ENCODE measurements at regions not wholly inside any gene's neighbourhood (a gene's known extent, or its start where the extent isn't known, plus 50 kb on each side); places are given as distances from the start of the nearest gene placed in this dataset.
"Not testable (repeated sequence)": the region's sequence is repeated elsewhere in the genome, so short reads cannot be mapped to it uniquely, and the experiment has no call there.

DNA sequence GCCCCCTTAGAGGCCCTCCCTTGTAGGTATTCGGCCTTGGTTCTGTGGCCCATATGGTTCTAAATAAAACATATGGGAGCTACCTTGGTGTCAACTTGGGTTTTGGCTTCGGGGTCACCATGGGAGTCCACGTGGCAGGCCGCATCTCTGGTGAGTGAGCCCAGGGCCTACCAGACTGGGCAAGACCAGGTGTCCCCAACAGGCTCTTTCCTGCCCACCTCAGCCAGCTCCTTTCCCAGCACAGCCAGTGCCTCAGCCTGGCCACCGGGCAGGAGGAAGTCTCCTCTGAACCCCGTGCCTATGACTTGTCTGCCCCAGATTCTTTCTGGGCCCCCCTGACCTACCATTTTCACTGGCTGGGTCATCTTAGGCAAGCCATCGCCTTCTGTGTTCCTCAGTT, 268.8 kb upstream of the TEKT4 start:
- ChIA-PET CTCF (no interaction called here), POLR2A (ENCODE audit: low non-redundant PET) (no interaction called here)
- DNase-seq (ENCODE audit: low spot score) = no peak
- H3K27ac ChIP-seq = no peak overlapping the region
- TF ChIP-seq, protein P1, sequence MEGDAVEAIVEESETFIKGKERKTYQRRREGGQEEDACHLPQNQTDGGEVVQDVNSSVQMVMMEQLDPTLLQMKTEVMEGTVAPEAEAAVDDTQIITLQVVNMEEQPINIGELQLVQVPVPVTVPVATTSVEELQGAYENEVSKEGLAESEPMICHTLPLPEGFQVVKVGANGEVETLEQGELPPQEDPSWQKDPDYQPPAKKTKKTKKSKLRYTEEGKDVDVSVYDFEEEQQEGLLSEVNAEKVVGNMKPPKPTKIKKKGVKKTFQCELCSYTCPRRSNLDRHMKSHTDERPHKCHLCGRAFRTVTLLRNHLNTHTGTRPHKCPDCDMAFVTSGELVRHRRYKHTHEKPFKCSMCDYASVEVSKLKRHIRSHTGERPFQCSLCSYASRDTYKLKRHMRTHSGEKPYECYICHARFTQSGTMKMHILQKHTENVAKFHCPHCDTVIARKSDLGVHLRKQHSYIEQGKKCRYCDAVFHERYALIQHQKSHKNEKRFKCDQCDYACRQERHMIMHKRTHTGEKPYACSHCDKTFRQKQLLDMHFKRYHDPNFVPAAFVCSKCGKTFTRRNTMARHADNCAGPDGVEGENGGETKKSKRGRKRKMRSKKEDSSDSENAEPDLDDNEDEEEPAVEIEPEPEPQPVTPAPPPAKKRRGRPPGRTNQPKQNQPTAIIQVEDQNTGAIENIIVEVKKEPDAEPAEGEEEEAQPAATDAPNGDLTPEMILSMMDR (conservative IDR thresholded peaks at IDR 0.05; ENCODE audit: low read depth) = no peak

DNA sequence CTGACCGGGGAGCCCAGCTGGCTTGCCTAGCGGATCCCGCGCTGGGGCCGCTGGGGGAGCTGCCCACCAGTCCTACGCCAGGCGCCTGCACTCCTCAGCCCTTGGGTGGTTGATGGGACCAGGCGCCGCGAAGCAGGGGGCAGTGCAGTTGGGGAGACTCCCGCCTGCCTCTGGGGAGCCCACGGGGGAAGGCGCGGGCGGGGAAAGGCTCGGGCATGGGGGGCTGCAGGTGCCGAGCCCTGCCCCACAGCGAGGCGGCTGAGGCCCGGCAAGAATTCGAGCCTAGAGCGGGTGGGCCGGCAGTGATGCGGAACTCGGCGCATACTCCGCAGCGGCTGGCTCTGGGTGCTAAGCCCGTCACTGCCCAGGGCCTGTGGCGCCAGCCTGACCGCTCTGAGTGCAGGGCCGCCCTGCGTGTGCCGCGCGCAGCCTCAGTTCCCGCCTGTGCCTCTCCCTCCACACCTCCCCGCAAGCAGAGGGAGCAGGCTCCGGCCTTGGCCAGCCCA, 249.1 kb upstream of the TEKT4 start:
- TF ChIP-seq, protein P1 (conservative IDR thresholded peaks at IDR 0.05; ENCODE audit: low read depth) = no peak
- POLR2A ChIA-PET (ENCODE audit: low non-redundant PET) = no interaction called here
- DNase-seq (ENCODE audit: low spot score) = no peak
- H3K27ac ChIP-seq = no peak overlapping the region
- CTCF ChIA-PET = no interaction called here

DNA sequence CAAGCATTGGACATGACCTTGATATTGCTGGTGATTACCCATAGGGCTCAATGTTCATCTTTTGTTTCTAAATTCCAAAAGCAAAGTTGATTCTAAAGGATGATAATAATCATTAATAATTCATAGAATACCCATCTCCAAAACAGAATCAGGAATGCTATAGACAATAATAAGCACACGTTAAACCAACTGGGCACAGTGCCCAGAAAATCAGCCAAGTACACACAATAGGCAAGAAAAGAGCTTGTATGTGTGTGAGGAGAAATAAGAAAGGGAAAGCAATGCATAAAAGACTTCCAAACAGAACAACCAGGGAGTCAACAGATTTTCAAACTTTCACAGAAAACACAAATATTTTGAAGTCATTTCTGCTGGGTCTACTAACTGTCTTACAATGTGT, 242.3 kb upstream of the TEKT4 start:
- DNase-seq (ENCODE audit: low spot score); CTCF ChIA-PET; H3K27ac ChIP-seq; POLR2A ChIA-PET (ENCODE audit: low non-redundant PET): not testable (repeated sequence)

DNA sequence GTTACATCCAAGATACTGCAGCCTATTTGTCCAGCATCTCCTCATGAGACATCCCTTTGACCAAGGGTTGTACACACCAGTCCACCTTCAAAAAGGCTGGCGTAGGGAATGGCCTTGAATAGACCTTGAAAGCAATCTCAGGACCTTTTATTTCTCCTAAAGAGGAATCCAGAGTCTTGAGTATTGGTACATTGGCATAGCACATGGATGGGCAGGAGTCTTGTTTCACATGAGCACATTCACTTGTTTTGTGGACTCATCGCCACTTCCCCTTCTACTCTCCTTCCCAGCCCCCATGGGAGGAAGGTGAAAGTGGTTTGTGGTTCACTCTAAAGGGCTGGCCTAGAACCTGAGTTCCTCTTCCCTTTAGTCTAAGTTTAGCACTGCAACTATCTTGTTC, 229.8 kb upstream of the TEKT4 start:
- DNase-seq (ENCODE audit: low spot score); POLR2A ChIA-PET (ENCODE audit: low non-redundant PET); H3K27ac ChIP-seq; CTCF ChIA-PET: not testable (repeated sequence)

DNA sequence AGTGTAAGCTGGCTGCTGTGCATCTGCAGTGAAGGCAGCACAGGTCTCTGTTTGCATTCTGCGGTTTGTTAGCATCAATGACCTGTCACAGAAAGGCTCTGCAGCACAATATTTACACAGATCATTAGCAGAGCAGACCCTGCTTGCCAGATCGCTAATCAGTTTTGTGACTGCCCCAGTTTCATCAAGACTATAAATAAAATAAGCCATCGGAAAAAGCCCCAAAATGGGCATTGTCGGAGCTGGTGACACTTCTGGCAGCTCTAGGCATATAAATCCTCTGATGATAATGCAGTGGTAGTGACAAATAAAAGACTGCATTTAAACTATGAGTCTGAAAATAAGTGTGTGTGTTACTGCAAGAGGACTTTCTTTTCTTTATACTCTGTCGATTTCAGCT, 219.1 kb upstream of the TEKT4 start:
- POLR2A ChIA-PET (ENCODE audit: low non-redundant PET); DNase-seq (ENCODE audit: low spot score); CTCF ChIA-PET; H3K27ac ChIP-seq: not testable (repeated sequence)

DNA sequence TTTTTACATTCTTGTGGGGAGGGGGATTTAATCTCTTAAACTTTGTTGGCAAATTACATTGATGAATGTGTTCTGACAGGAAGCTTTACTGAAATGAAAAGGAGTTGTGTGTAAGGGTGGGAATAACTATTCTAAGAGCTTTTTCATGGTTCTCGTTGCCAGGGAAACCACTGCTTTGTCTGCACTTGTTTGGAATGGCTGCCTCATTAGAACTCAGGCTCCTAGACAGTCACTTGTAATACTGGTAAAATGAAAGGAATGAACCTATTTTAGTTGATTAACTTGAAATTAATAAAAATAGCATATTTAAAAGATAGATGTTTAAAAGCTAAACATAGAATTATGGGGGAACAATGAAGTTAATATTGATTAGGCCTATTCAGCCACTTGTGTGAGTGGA, 201.4 kb upstream of the TEKT4 start:
- DNase-seq (ENCODE audit: low spot score); CTCF ChIA-PET; H3K27ac ChIP-seq; POLR2A ChIA-PET (ENCODE audit: low non-redundant PET): not testable (repeated sequence)

DNA sequence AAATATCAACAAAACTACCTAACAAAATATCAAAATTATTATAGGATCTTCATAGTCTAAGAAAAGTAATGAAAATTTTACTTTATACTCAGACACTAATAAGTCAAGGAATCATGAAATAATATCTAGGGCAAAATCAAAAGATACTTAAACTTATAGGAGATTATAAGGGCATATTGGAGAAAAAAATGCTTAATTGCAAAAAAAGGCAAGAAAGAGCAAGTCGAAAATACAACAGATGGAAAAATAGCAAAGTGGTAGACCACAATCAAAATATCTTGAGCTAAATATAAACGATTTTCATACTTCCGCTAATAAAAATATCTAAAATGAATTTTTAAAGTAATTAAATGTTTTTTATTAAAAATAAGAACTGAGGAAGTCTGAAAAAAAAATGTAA, 177.0 kb upstream of the TEKT4 start:
- DNase-seq (ENCODE audit: low spot score); H3K27ac ChIP-seq; POLR2A ChIA-PET (ENCODE audit: low non-redundant PET); CTCF ChIA-PET: not testable (repeated sequence)

DNA sequence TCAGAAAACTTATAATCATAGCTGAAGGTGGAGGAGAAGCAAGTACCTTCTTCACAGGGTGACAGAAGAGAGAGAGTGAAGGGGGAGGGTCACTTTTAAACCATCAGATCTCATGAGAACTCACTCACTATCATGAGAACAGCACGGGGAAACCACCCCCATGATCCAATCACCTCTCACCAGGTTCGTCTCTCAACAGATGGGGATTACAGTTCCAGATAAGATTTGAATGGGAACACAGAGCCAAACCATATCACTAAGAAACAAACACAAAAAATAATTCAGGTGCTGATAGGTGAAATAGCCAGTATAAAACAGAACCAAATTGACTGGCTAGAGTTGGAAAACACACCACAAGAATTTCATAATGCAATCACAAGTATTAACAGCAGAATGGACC, 162.2 kb upstream of the TEKT4 start:
- CTCF ChIA-PET; POLR2A ChIA-PET (ENCODE audit: low non-redundant PET); H3K27ac ChIP-seq; DNase-seq (ENCODE audit: low spot score): not testable (repeated sequence)

DNA sequence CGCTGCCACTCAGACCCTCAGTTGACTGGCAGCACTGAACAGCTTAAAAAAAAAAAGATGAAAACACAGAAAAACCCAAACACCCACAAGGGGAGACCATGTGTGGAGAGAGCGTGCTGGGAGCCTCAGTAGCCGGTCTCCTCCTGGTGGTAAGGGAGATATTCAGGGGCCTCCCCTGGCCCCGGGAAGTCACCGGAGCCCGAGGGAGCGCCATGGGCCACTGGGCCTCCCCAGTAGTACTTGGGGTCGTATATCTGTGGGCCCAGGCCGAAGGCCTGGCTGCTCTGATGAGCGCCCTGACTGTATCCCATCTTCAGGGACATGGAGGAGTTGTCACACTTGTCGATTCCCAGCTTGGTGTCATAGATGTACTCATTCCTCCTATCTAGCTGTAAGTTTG, 145.7 kb upstream of the TEKT4 start:
- POLR2A ChIA-PET (ENCODE audit: low non-redundant PET) = no interaction called here

DNA sequence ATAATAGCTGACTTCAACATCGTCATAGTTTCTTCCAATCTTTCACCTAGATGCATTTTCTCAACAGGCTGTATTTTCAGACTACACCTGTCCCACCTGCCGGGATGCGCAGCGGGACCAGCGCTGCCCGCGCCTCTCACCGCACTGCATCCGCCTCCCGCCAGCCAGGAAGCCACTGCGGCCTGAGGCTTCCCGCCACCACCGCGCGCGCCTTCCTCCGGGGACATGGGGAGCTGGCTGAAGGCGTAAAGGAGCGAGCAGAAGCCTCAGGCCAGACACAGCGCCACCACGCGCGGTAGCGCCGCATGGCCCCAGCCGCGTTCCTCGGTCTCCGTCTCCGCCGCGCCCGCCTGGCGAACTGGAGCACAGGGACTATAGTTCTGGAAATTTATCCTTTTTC, 135.7 kb upstream of the TEKT4 start:
- H3K27ac ChIP-seq; CTCF ChIA-PET; DNase-seq (ENCODE audit: low spot score); POLR2A ChIA-PET (ENCODE audit: low non-redundant PET): not testable (repeated sequence)

More for the DNA sequence above, 145.7 kb upstream of the TEKT4 start:
- no peak for DNase-seq (ENCODE audit: low spot score)
- CTCF ChIA-PET = no interaction called here
- TF ChIP-seq, protein P1 (conservative IDR thresholded peaks at IDR 0.05; ENCODE audit: low read depth) = no peak
- no peak overlapping the region for H3K27ac ChIP-seq

DNA sequence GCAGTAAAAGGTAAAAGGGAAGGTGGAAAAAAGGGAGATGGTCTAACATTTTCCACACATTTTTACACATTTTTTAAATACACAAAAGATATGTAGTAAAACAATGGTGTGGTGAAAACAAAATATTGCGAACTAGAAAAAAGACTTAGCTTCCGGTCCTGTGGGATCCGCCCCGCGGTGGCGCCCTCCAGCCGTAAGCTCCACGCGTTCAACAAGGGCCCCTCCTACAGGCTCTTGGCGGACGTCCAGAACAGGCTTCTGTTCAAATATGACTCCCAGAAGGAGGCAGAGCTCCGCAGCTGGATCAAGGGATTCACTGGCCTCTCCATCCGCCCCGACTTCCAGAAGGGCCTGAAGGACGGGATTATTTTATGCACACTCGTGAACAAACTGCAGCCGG, 134.1 kb upstream of the TEKT4 start:
- CTCF ChIA-PET; DNase-seq (ENCODE audit: low spot score); POLR2A ChIA-PET (ENCODE audit: low non-redundant PET); H3K27ac ChIP-seq: not testable (repeated sequence)

DNA sequence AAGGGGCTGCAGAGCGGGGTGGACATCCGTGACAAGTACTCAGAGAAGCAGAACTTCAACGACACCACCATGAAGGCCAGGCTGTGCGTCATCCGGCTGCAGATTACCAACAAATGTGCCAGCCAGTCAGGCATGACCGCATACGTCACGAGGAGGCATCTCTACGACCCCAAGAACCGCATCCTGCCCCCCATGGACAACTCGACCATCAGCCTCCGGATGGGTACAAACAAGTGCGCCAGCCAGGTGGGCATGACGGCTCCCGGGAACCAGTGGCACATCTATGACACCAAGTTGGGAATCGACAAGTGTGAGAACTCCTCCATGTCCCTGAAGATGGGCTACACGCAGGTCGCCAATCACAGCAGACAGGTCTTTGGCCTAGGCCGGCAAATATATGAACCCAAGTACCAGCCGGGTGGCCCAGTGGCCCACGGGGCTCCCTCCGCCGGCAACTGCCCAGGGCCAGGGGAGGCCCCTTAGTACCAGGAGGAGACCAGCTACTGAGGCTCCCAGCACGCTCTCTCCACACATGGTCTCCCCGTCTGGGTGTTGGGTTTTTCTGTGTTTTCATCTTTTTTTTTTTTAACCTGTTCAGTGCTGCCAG, 133.4 kb upstream of the TEKT4 start:
- DNase-seq (ENCODE audit: low spot score); CTCF ChIA-PET; H3K27ac ChIP-seq; POLR2A ChIA-PET (ENCODE audit: low non-redundant PET): not testable (repeated sequence)
